ENCODE measurements at regions not wholly inside any gene's neighbourhood (a gene's known extent, or its start where the extent isn't known, plus 50 kb on each side); places are given as distances from the start of the nearest gene placed in this dataset.

DNA sequence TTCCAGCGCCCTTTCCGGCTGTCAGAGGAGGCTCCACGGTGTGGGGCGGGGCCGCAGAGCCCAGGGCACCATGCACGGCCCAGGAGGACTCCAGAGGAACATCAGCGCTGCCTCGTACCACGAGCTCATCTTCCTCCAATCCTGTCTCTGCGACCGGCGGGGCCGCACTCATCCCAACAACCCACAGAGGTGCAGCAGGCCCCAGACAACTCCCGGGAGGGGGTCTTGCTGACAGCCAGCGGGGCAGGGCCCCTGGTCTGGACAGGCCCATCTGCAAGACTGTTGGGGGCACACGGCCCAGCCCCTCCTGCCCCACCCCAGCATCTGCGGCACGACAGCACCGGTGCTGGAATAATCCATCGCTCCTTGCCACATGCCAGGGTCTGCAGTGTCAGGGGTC is 88.8 kb downstream of the OLFM1 start:
- no peak for TF ChIP-seq POLR2AphosphoS5 (IDR thresholded peaks at IDR 0.05; ENCODE audit: low read depth)
- TF ChIP-seq, protein P1, sequence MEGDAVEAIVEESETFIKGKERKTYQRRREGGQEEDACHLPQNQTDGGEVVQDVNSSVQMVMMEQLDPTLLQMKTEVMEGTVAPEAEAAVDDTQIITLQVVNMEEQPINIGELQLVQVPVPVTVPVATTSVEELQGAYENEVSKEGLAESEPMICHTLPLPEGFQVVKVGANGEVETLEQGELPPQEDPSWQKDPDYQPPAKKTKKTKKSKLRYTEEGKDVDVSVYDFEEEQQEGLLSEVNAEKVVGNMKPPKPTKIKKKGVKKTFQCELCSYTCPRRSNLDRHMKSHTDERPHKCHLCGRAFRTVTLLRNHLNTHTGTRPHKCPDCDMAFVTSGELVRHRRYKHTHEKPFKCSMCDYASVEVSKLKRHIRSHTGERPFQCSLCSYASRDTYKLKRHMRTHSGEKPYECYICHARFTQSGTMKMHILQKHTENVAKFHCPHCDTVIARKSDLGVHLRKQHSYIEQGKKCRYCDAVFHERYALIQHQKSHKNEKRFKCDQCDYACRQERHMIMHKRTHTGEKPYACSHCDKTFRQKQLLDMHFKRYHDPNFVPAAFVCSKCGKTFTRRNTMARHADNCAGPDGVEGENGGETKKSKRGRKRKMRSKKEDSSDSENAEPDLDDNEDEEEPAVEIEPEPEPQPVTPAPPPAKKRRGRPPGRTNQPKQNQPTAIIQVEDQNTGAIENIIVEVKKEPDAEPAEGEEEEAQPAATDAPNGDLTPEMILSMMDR (IDR thresholded peaks at IDR 0.05; ENCODE audit: insufficient read depth, low read length), result no peak
- TF ChIP-seq, protein P2, sequence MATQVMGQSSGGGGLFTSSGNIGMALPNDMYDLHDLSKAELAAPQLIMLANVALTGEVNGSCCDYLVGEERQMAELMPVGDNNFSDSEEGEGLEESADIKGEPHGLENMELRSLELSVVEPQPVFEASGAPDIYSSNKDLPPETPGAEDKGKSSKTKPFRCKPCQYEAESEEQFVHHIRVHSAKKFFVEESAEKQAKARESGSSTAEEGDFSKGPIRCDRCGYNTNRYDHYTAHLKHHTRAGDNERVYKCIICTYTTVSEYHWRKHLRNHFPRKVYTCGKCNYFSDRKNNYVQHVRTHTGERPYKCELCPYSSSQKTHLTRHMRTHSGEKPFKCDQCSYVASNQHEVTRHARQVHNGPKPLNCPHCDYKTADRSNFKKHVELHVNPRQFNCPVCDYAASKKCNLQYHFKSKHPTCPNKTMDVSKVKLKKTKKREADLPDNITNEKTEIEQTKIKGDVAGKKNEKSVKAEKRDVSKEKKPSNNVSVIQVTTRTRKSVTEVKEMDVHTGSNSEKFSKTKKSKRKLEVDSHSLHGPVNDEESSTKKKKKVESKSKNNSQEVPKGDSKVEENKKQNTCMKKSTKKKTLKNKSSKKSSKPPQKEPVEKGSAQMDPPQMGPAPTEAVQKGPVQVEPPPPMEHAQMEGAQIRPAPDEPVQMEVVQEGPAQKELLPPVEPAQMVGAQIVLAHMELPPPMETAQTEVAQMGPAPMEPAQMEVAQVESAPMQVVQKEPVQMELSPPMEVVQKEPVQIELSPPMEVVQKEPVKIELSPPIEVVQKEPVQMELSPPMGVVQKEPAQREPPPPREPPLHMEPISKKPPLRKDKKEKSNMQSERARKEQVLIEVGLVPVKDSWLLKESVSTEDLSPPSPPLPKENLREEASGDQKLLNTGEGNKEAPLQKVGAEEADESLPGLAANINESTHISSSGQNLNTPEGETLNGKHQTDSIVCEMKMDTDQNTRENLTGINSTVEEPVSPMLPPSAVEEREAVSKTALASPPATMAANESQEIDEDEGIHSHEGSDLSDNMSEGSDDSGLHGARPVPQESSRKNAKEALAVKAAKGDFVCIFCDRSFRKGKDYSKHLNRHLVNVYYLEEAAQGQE (IDR thresholded peaks at IDR 0.05; ENCODE audit: insufficient replicate concordance, low read depth), result no peak
- no peak for TF ChIP-seq SPI1 (IDR thresholded peaks at IDR 0.05; ENCODE audit: borderline replicate concordance, low read depth)
- no peak for TF ChIP-seq GABPA (IDR thresholded peaks at IDR 0.05; ENCODE audit: low read depth)
